GM12891 (cell line): ENCODE measurements at regions not wholly inside any gene's neighbourhood (a gene's known extent, or its start where the extent isn't known, plus 50 kb on each side); places are given as distances from the start of the nearest gene placed in this dataset.

Source experiments
- POLR2A ChIP-seq: IDR thresholded peaks from 2 replicates; pipeline ENCODE4 v1.6.1; 2011; ENCODE audit warnings: low read depth, low read length, control low read depth
- POLR2AphosphoS5 ChIP-seq: IDR thresholded peaks from 2 replicates; pipeline ENCODE4 v1.6.1; 2011; ENCODE audit warnings: low read depth, low read length, control low read depth

DNA sequence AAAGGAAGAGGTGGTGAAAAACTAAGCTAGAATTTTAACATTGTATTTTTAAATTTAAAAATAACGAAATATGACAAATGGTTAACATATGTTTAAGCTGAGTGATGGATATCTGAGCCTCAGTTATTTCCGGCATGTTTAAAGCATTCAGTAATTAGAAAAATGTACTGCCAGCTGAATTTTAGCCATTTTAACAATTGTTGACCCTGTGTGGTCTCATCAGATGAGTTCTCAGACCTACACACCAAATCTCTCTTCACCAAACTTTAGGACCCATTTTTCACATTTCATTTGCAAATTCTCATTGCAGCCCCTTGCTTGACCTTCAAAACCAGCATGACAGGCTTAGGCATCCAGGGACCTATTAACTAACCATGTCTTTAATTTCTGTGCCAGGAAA lies 91.5 kb upstream of the RGPD4 start:
- no peak for TF ChIP-seq POLR2AphosphoS5
- TF ChIP-seq POLR2A: no peak
